Peyer's patch (tissue), 4 donors: ENCODE measurements at regions not wholly inside any gene's neighbourhood (a gene's known extent, or its start where the extent isn't known, plus 50 kb on each side); places are given as distances from the start of the nearest gene placed in this dataset.

ENCODE experiments used
- CTCF ChIP-seq, 6 experiments: fragments of 450-650 bp in 4 of 6; fragments of 200-600 bp in 2 of 6; sonication (generic) in 1 of 6; IDR thresholded peaks; one replicate each; pipeline ENCODE4 v1.5.1; 2017 to 2019; ENCODE audit warnings: antibody characterized with exemption in 6 of 6, mild to moderate bottlenecking in 3 of 6, moderate library complexity in 1 of 6
- POLR2A ChIP-seq, 2 donors: fragments of 450-650 bp; IDR thresholded peaks; one replicate each; pipeline ENCODE4 v1.5.1; 2017; ENCODE audit warnings: antibody characterized with exemption in 2 of 2, mild to moderate bottlenecking in 2 of 2, moderate library complexity in 2 of 2

DNA sequence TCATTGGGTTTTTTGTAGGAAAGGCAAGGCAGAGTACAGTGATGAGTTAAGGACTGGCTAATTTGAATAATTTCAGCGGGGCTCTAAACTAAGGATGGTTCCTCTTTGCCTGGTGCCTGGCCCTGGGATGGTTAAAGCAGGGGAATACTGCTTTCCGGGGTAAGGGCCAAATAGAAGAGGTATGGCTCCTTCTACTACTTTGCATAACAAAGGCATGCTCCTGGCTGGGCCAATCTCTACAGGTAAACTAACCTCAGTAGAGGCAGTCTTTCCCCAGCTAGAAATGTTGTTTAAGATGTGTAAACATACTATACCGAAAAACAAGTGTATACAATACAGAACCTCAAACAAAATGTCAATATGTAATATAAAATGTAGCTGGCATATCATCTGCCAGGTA is 1239.0 kb downstream of the SLC16A7 start:
- TF ChIP-seq POLR2A (IDR thresholded peaks at IDR 0.05) = no peak
- TF ChIP-seq CTCF (IDR thresholded peaks at IDR 0.05) = no peak
